D721Med (cell line): ENCODE measurements at regions not wholly inside any gene's neighbourhood (a gene's known extent, or its start where the extent isn't known, plus 50 kb on each side); places are given as distances from the start of the nearest gene placed in this dataset.

ENCODE experiments used
- DNase-seq: peaks from one replicate; pipeline ENCODE4 v3.0.0; 2011; ENCODE audit warnings: low spot score; ENCODE audit not compliant: insufficient read length
- FAIRE-seq: peaks from 2 replicates; lab custom pipeline; 2011; peaks lifted over from hg19 to GRCh38; lab: Jason Lieb, UNC
- TF ChIP-seq, protein P1 (sequence below): IDR thresholded peaks from 2 replicates; pipeline ENCODE4 v1.5.1; 2012; ENCODE audit warnings: mild to moderate bottlenecking, control low read depth; ENCODE audit not compliant: insufficient read depth; ENCODE audit errors: missing control alignments

DNA sequence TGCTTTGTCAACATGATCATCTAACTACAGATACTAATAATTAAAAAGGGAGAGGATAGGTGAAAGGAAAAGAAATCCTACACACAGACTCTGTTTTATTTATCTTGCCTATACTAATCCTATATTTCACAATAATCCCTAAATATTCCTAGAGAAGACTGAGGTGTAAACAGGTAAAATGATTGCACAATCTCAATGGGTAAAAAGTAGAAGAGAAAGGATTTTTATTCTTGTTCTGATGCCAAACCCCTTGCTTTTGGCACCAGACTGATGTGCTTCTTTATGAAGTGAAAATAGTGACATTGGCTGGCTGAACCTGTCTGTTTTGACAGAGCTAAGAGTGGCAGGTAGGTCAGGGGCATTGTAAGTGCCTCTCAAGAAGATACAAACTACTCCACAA is 101.9 kb upstream of the ZPLD1 start:
- TF ChIP-seq, protein P1, sequence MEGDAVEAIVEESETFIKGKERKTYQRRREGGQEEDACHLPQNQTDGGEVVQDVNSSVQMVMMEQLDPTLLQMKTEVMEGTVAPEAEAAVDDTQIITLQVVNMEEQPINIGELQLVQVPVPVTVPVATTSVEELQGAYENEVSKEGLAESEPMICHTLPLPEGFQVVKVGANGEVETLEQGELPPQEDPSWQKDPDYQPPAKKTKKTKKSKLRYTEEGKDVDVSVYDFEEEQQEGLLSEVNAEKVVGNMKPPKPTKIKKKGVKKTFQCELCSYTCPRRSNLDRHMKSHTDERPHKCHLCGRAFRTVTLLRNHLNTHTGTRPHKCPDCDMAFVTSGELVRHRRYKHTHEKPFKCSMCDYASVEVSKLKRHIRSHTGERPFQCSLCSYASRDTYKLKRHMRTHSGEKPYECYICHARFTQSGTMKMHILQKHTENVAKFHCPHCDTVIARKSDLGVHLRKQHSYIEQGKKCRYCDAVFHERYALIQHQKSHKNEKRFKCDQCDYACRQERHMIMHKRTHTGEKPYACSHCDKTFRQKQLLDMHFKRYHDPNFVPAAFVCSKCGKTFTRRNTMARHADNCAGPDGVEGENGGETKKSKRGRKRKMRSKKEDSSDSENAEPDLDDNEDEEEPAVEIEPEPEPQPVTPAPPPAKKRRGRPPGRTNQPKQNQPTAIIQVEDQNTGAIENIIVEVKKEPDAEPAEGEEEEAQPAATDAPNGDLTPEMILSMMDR = no peak
- DNase-seq = no peak
- no peak for FAIRE-seq

- FAIRE-seq (no peak), DNase-seq (no peak)
- TF ChIP-seq, protein P1 = no peak
Measured at GRCh38 chr3:102336130-102336529, 98.7 kb upstream of the ZPLD1 start.

- FAIRE-seq (no peak), DNase-seq (no peak)
- TF ChIP-seq, protein P1 = no peak
Measured at GRCh38 chr3:102339671-102340070, 95.1 kb upstream of the ZPLD1 start.

DNA sequence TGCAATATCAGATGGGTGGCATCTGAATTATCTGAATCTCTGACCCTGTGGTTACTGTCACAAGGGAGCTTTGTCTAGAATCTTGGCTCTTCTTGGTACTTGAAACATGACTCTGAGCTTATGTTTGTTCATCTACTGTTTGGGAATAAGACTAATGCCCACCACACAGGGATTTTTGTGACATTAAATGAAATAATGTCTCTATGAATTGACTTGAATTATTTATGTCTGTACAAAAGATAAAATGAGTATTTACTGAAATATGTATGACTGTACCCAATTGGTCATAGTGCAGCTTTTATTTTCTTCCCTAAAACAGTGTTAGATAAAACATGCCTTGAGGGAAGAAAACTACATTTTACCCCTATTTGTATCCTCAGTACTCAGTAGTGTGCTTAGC is 87.9 kb upstream of the ZPLD1 start:
- no peak for FAIRE-seq
- DNase-seq = no peak
- TF ChIP-seq, protein P1 = no peak

DNA sequence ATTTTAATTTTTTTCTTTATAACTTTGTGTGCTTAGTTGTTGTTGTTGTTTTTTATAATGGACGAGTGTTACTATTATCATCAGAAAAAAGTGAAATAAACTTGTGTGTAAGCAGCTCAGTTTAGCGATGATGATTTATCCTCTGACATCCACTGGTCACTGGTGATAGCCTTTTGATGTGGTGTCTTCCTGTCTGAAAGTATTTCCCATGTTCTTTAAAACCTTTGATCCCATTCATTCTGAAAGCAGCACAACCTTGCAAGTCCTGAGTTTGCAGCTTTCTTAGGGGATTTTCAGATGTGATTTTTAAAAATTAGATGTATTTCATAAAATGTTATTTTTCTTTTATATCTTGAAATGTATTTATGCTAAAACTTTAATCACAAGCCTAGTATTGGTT is 85.9 kb upstream of the ZPLD1 start:
- TF ChIP-seq, protein P1 = no peak
- no peak for FAIRE-seq
- DNase-seq = no peak

GRCh38 chr3:102353148-102353547 is 81.7 kb upstream of the ZPLD1 start:
- TF ChIP-seq, protein P1 = no peak
- DNase-seq = no peak

DNA sequence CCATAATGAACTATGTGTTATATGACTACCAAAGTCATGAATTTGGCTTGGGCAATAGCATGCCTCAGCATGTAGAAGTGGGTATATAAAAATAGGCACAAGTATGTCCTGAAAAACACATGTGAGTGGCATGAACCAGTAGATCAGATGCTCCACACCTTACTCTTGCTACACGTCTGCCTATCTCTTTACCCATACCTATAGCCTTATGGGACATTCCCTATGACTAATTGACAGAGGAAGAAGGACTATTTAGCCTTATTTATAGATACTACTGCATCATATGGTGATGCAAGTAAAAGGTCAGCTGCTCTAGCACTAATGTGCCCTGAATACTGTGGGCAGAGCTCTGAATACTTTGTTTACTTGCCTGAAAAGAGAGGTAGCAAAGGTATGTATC is 81.0 kb upstream of the ZPLD1 start:
- TF ChIP-seq, protein P1 = no peak
- FAIRE-seq (no peak), DNase-seq (no peak)

More at GRCh38 chr3:102353148-102353547, 81.7 kb upstream of the ZPLD1 start:
- FAIRE-seq = no peak
